ENCODE measurements at regions not wholly inside any gene's neighbourhood (a gene's known extent, or its start where the extent isn't known, plus 50 kb on each side); places are given as distances from the start of the nearest gene placed in this dataset.
A peak's percentile ranks its signal among the peaks of the same experiment; 100 is the strongest.

DNA sequence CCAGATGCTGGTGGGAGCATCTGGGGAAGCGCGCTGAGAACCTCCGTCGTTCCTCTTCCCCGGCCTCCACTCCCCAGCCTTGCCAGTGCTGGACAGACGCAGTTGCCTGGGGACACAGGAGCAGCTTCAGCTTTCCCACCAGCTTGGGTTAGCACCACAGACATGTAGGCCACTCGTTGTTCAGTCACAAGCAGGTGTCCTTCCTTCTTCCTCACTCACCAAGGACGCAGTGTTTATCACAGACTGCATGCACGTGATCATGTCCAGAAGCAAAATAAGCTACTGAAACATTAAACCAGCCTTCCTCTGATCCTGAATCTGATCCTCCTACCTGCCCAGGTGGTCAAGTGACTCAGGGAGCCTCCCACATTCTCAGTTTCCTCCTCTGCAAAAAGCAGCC lies 232.9 kb downstream of the SYK start:
- peak; percentile 49 for DNase-seq (ENCODE audit: low read depth)
- TF ChIP-seq, protein P1, sequence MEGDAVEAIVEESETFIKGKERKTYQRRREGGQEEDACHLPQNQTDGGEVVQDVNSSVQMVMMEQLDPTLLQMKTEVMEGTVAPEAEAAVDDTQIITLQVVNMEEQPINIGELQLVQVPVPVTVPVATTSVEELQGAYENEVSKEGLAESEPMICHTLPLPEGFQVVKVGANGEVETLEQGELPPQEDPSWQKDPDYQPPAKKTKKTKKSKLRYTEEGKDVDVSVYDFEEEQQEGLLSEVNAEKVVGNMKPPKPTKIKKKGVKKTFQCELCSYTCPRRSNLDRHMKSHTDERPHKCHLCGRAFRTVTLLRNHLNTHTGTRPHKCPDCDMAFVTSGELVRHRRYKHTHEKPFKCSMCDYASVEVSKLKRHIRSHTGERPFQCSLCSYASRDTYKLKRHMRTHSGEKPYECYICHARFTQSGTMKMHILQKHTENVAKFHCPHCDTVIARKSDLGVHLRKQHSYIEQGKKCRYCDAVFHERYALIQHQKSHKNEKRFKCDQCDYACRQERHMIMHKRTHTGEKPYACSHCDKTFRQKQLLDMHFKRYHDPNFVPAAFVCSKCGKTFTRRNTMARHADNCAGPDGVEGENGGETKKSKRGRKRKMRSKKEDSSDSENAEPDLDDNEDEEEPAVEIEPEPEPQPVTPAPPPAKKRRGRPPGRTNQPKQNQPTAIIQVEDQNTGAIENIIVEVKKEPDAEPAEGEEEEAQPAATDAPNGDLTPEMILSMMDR (IDR thresholded peaks at IDR 0.05; ENCODE audit: insufficient read depth, low read depth, low read length, missing control alignments), result no peak

GRCh38 chr9:91034976-91035824 lies 233.6 kb downstream of the SYK start:
- H3K4me3 ChIP-seq (ENCODE audit: low read length), result no peak overlapping the region
- no peak for DNase-seq (ENCODE audit: low read depth)
- TF ChIP-seq, protein P1 (IDR thresholded peaks at IDR 0.05; ENCODE audit: insufficient read depth, low read depth, low read length, missing control alignments), result no peak

More for the DNA sequence above, 232.9 kb downstream of the SYK start:
- no peak overlapping the region for H3K4me3 ChIP-seq (ENCODE audit: low read length)

DNA sequence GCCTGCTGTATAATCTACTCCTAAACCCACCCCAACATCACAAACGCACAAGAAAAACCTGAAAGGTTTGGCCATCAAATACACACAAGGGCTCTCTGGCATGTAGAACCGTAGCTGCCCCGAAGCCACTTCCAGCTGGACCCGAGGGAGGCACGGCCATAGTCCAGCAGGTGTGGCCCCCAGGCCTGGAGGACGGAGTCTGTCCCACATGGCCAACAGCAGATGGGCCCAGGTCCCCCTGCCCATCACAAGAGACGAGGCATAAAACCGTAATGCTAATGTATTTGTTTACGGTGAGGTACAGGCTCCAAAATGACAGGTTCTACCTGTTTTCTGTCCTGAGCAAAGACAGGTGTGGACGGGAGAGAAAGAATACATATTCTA lies 234.2 kb downstream of the SYK start:
- TF ChIP-seq, protein P1 (IDR thresholded peaks at IDR 0.05; ENCODE audit: insufficient read depth, low read depth, low read length, missing control alignments), result no peak
- no peak overlapping the region for H3K4me3 ChIP-seq (ENCODE audit: low read length)
- DNase-seq (ENCODE audit: low read depth), result peak; percentile 26

GRCh38 chr9:91036356-91036755 lies 234.7 kb downstream of the SYK start:
- no peak overlapping the region for H3K4me3 ChIP-seq (ENCODE audit: low read length)
- DNase-seq (ENCODE audit: low read depth), result no peak
- TF ChIP-seq, protein P1 (IDR thresholded peaks at IDR 0.05; ENCODE audit: insufficient read depth, low read depth, low read length, missing control alignments), result no peak

DNA sequence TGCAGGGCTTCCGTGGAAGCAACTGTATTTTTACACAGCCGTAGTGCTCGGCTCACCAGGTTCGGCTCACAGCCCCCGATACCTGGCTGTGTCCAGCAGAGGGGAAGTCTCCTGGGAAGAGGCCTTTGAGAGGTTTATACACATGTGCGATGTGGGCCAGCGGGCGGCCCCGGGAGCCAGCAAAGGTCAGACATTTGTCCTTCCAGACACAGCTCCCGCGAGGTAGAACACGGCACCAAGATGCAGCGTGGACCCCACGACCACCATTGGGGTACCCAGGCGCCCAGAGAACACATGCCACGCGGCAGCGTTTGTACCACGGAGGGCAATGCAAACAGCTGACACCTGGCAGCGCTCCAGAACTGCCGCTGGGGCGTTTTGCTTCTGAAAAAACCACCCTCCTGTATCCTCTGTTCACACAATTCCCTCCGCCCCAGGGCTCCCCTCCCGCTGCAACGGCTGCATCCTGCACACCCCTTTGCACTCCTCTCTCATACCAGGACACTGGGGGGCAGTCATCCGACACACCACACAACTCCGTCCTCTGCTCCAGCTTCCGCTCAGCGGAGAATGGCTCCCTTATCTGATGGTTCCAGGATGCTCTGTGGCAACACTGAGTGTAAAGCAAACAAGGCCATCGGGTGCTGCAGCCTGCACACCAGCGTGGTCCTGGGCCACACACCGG lies 235.3 kb downstream of the SYK start:
- TF ChIP-seq, protein P1 (IDR thresholded peaks at IDR 0.05; ENCODE audit: insufficient read depth, low read depth, low read length, missing control alignments), result peak; percentile 39
- peak; percentile 66 for DNase-seq (ENCODE audit: low read depth)
- no peak overlapping the region for H3K4me3 ChIP-seq (ENCODE audit: low read length)

DNA sequence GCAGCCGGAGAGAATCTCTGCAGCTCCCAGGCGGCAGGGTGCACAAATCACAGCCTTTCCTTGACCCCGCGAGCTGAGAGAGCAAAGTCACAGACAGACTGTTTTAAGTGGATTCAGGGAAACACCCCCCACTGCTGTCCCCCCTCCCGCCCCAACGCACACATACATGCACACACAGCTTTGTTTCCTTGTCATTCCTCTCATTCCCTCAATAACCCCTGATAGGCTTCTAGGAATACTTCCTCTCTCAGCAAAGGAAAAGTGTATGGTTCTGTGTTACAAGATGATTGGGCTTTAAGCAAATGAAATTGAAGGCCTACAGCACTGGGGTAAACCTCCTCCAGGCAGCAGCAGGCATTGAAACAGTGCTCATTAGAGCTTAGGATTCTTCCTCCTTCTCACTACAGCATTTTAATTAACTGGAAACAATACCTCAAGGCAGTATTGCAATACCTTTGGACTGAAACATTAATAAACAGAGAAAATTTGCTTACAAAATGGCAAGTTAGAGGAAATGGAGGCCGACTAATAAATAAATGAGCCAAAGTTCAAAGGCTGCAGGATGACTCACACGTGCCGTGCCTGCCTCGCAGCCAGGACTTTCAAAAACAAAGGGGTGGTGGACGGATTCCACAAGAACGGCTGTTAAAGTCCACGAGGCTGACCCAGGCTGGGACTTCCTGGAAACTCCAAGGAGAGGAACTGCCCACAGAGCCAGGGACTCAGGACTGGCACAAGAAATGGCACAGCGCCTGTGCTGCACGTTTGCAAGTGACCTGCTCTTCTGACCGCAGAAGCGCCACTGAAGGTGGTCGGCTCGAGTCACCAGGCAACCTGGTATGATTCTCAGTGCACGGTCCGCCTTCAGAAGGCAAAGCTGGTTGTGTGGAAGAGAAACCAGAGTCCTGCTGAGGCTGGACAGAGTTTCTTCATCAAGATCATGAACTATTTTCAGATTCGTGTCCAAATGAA lies 236.2 kb downstream of the SYK start:
- peak; percentile 49 for DNase-seq (ENCODE audit: low read depth)
- TF ChIP-seq, protein P1 (IDR thresholded peaks at IDR 0.05; ENCODE audit: insufficient read depth, low read depth, low read length, missing control alignments), result no peak
- no peak overlapping the region for H3K4me3 ChIP-seq (ENCODE audit: low read length)

All from epithelial cell of esophagus (primary cell).